HCT116 (cell line): ENCODE measurements at regions not wholly inside any gene's neighbourhood (a gene's known extent, or its start where the extent isn't known, plus 50 kb on each side); places are given as distances from the start of the nearest gene placed in this dataset.

Source experiments
- ATAC-seq: fragments of 200-7000 bp; cut with Tn5 transposase; 2 replicates; pipeline ENCODE4 v1.9.1; 2020; ENCODE audit warnings: mild to moderate bottlenecking, moderate library complexity
- BruUV-seq: library from RNA; stranded (reverse); fragments of 400-500 nt; replicated peaks from 2 replicates; lab custom pipeline; 2021; lab: Mats Ljungman, UMichigan
- CTCF ChIA-PET: fragments of 300-600 bp; sonication (Branson Sonifier 250); formaldehyde crosslinking; loops from one replicate; lab custom pipeline; 2021; ENCODE audit warnings: antibody characterized with exemption; lab: Charles Lee
- POLR2A ChIA-PET: fragments of 300-600, 350-600 bp; sonication (Branson Sonifier 250); formaldehyde crosslinking; loops from one replicate; lab custom pipeline; 2021; ENCODE audit warnings: antibody characterized with exemption; lab: Charles Lee
- RAD21 ChIA-PET, 2 experiments: fragments of 300-600 bp; sonication (Branson Sonifier 250); formaldehyde crosslinking; loops; one replicate each; lab custom pipeline; 2023; ENCODE audit warnings: low total read pairs in 2 of 2; ENCODE audit not compliant: uncharacterized antibody in 2 of 2, unreplicated experiment in 2 of 2, low non-redundant PET in 1 of 2; lab: Charles Lee
- DNase-seq: peaks from one replicate; pipeline ENCODE4 v3.0.0-alpha.2; 2010; ENCODE audit warnings: low read depth, low spot score
- H2AFZ ChIP-seq: fragments of 200-600 bp; shearing (Covaris generic), sonication (generic); 2 replicates; pipeline ENCODE4 v1.6.1; 2017; ENCODE audit warnings: low read depth, mixed run types, mixed read lengths, antibody characterized with exemption, low read length; ENCODE audit not compliant: poor library complexity, severe bottlenecking
- H3K27ac ChIP-seq: 2 replicates; pipeline ENCODE4 v1.5.1; 2012; ENCODE audit warnings: low read depth, low read length
- H3K27me3 ChIP-seq: fragments of 200-600 bp; sonication (generic); 2 replicates; pipeline ENCODE4 v1.6.1; 2016; ENCODE audit warnings: mixed run types, low read length, mixed read lengths; ENCODE audit not compliant: insufficient read depth
- H3K36me3 ChIP-seq, 2 experiments: fragments of 200-500 bp in 1 of 2; fragments of 200-600 bp in 1 of 2; sonication (Bioruptor generic) in 1 of 2; sonication (generic) in 1 of 2; 2 replicates each; pipeline versions ENCODE4 v1.5.1 to v1.6.1; 2014 to 2016; ENCODE audit warnings: low read length in 2 of 2, inconsistent platforms in 1 of 2, mixed read lengths in 1 of 2, mixed run types in 1 of 2; ENCODE audit not compliant: insufficient read depth in 2 of 2, control insufficient read depth in 1 of 2
- H3K4me1 ChIP-seq, 2 experiments: fragments of 200-600 bp in 1 of 2; sonication (generic) in 1 of 2; 2 replicates each; pipeline versions ENCODE4 v1.5.1 to v1.6.1; 2012 to 2017; ENCODE audit warnings: low read length in 2 of 2, inconsistent platforms in 1 of 2, mild to moderate bottlenecking in 1 of 2, mixed read lengths in 1 of 2, mixed run types in 1 of 2, moderate library complexity in 1 of 2; ENCODE audit not compliant: insufficient read depth in 2 of 2, control insufficient read depth in 1 of 2
- H3K4me2 ChIP-seq: fragments of 200-600 bp; sonication (generic); 2 replicates; pipeline ENCODE4 v1.6.1; 2017; ENCODE audit warnings: mixed run types, low read length, mixed read lengths
- H3K4me3 ChIP-seq, 2 experiments: fragments of 200-600 bp in 1 of 2; sonication (generic) in 1 of 2; replicated peaks in 1 of 2; 2 replicates each; pipeline ENCODE4 v1.5.1; 2011 to 2016; ENCODE audit warnings: low read length in 2 of 2, control low read depth in 1 of 2, low read depth in 1 of 2, mild to moderate bottlenecking in 1 of 2, mixed read lengths in 1 of 2, mixed run types in 1 of 2
- H3K79me2 ChIP-seq: fragments of 200-600 bp; sonication (generic); 2 replicates; pipeline ENCODE4 v1.6.1; 2017; ENCODE audit warnings: mild to moderate bottlenecking, mixed run types, low read length, moderate library complexity, mixed read lengths; ENCODE audit not compliant: insufficient read depth
- H3K9ac ChIP-seq: fragments of 200-600 bp; sonication (generic); 2 replicates; pipeline ENCODE4 v1.6.1; 2016; ENCODE audit warnings: low read length, mixed read lengths
- H3K9me2 ChIP-seq: fragments of 200-600 bp; sonication (generic), shearing (Covaris generic); 2 replicates; pipeline ENCODE4 v1.6.1; 2017; ENCODE audit warnings: mixed run types, mild to moderate bottlenecking, moderate library complexity; ENCODE audit not compliant: insufficient read depth
- H3K9me3 ChIP-seq, 2 experiments: fragments of 200-500 bp in 1 of 2; fragments of 200-600 bp in 1 of 2; sonication (Bioruptor generic) in 1 of 2; sonication (generic) in 1 of 2; 2 replicates each; pipeline ENCODE4 v1.6.1; 2014 to 2017; ENCODE audit warnings: low read length in 2 of 2, mixed read lengths in 2 of 2, inconsistent platforms in 1 of 2, low read depth in 1 of 2, mild to moderate bottlenecking in 1 of 2, mixed run types in 1 of 2, moderate library complexity in 1 of 2; ENCODE audit not compliant: control insufficient read depth in 1 of 2, insufficient read depth in 1 of 2
- H4K20me1 ChIP-seq: fragments of 200-600 bp; sonication (generic), shearing (Covaris generic); 2 replicates; pipeline ENCODE4 v1.6.1; 2017; ENCODE audit warnings: mixed run types, mild to moderate bottlenecking, moderate library complexity; ENCODE audit not compliant: insufficient read depth
- CEBPB ChIP-seq: IDR thresholded peaks from 2 replicates; pipeline ENCODE4 v1.6.1; 2012; ENCODE audit warnings: low read depth
- EGR1 ChIP-seq: IDR thresholded peaks from 2 replicates; pipeline ENCODE4 v1.6.1; 2012; ENCODE audit warnings: low read depth
- EZH2phosphoT487 ChIP-seq: fragments of 200-600 bp; IDR thresholded peaks from 2 replicates; pipeline ENCODE4 v1.6.1; 2018; ENCODE audit warnings: antibody characterized with exemption, borderline replicate concordance
- FOSL1 ChIP-seq: IDR thresholded peaks from 2 replicates; pipeline ENCODE4 v1.6.1; 2012; ENCODE audit warnings: low read depth
- JUND ChIP-seq: IDR thresholded peaks from 2 replicates; pipeline ENCODE4 v1.6.1; 2012
- POLR2A ChIP-seq: IDR thresholded peaks from 2 replicates; pipeline ENCODE4 v1.7.0; 2011; ENCODE audit warnings: borderline replicate concordance; ENCODE audit not compliant: insufficient read depth, insufficient read length; ENCODE audit errors: extremely low read depth
- POLR2AphosphoS5 ChIP-seq: IDR thresholded peaks from 2 replicates; pipeline ENCODE4 v1.6.1; 2011; ENCODE audit warnings: mild to moderate bottlenecking, low read depth, low read length, moderate library complexity
- RAD21 ChIP-seq: IDR thresholded peaks from 2 replicates; pipeline ENCODE4 v1.6.1; 2012; ENCODE audit warnings: low read depth, mild to moderate bottlenecking
- SP1 ChIP-seq: IDR thresholded peaks from 2 replicates; pipeline ENCODE4 v1.6.1; 2012; ENCODE audit warnings: low read depth
- TCF7L2 ChIP-seq: IDR thresholded peaks from 2 replicates; pipeline ENCODE4 v1.7.0; 2011; ENCODE audit warnings: borderline replicate concordance, inconsistent platforms; ENCODE audit not compliant: insufficient read depth, insufficient read length; ENCODE audit errors: extremely low read depth
- YY1 ChIP-seq: IDR thresholded peaks from 2 replicates; pipeline ENCODE4 v1.6.1; 2011; ENCODE audit warnings: low read length, low read depth, moderate library complexity, mild to moderate bottlenecking; ENCODE audit not compliant: insufficient replicate concordance; ENCODE audit errors: extremely low read depth
- ZBTB33 ChIP-seq: IDR thresholded peaks from 2 replicates; pipeline ENCODE4 v1.6.1; 2011; ENCODE audit warnings: mild to moderate bottlenecking, low read length, moderate library complexity; ENCODE audit not compliant: insufficient replicate concordance; ENCODE audit errors: extremely low read depth
- ZNF274 ChIP-seq: fragments of 200-500 bp; sonication (Bioruptor generic); IDR thresholded peaks from 2 replicates; pipeline ENCODE4 v1.6.1; 2014; ENCODE audit warnings: mild to moderate bottlenecking, low read depth, low read length, inconsistent platforms
- intact Hi-C: fragments of 100-400 bp; cut with micrococcal nuclease; formaldehyde crosslinking; loops from 2 replicates; pipeline ENCODE4 v1.10.0; 2022
- TF ChIP-seq, protein P1 (sequence below): IDR thresholded peaks from 2 replicates; pipeline ENCODE4 v1.6.1; 2012
- TF ChIP-seq, protein P2 (sequence below): IDR thresholded peaks from 2 replicates; pipeline ENCODE4 v1.6.1; 2012; ENCODE audit warnings: low read depth

DNA sequence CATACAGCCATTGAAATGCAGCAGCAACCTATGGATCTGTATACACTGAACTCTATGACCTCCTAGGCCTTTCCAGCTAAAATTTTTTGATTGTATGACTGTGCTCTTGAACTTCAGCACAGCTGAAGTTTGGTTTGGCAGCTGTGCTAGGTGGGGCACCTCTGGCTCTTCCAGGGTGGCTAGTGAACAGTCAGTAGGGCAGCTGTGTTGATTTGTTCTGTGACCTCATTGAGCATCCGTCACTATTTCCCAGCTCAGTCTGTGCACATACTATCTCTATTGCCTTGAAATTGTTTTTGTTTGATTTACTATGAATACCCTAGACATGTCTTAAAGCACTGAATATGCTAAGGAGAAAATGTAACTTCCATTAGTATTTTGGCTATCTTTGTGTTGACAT is 363.2 kb upstream of the NAALADL2 start:
- Histone ChIP-seq H3K4me3 (no peak overlapping the region), H3K27me3 (no peaks in the 10 kb centered on the region), H3K4me2 (no peak overlapping the region), H3K4me1 (no peaks in the 10 kb centered on the region), H3K27ac (no peak overlapping the region), H3K9me3 (no peaks in the 10 kb centered on the region), H3K9me2 (peaks cover 4% of the 10 kb centered on the region; the same call in 1 of the 2 replicates), H4K20me1 (no peaks in the 10 kb centered on the region), H3K9ac (no peak overlapping the region), H3K36me3 (no peaks in the 10 kb centered on the region), H3K79me2 (no peaks in the 10 kb centered on the region), H2AFZ (no peak overlapping the region)
- no TSS peak for BruUV-seq
- POLR2A ChIA-PET: no interaction called here
- ATAC-seq (no peak), DNase-seq (no peak)
- TF ChIP-seq EZH2phosphoT487 (no peak), FOSL1 (no peak), ZBTB33 (no peak), POLR2AphosphoS5 (no peak), RAD21 (no peak), POLR2A (no peak), JUND (no peak)
- TF ChIP-seq, protein P1, sequence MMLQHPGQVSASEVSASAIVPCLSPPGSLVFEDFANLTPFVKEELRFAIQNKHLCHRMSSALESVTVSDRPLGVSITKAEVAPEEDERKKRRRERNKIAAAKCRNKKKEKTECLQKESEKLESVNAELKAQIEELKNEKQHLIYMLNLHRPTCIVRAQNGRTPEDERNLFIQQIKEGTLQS: no peak
- intact Hi-C loops: no loop called here
- CTCF ChIA-PET: no interaction called here
- RAD21 ChIA-PET: no interaction called here

DNA sequence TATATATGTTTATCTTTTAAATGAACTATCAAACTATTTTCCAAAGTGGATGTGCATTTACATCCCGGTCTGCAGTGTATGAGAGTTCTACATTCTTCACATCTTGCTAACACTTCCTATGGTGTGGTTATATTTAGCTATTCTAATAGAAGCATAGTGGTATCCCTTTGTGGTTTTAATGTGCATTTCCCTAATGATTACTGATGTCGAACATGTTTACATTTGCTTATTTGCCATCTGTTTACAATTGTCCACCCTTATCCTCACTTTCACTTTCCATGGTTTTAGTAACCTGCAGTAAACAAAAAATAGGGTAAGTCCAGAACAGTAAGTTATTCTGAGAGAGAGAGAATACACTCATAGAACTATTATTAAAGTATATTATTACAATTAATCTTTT is 360.5 kb upstream of the NAALADL2 start:
- BruUV-seq: no TSS peak
- Histone ChIP-seq H3K9ac (no peak overlapping the region), H3K36me3 (no peaks in the 10 kb centered on the region), H3K27ac (no peak overlapping the region), H3K4me2 (no peak overlapping the region), H3K4me1 (no peaks in the 10 kb centered on the region), H3K79me2 (no peaks in the 10 kb centered on the region), H3K9me2 (no peaks in the 10 kb centered on the region), H4K20me1 (no peaks in the 10 kb centered on the region), H3K27me3 (no peaks in the 10 kb centered on the region), H3K4me3 (no peak overlapping the region), H3K9me3 (no peaks in the 10 kb centered on the region), H2AFZ (no peak overlapping the region)
- POLR2A ChIA-PET: no interaction called here
- no peak for ATAC-seq
- CTCF ChIA-PET: no interaction called here
- RAD21 ChIA-PET: no interaction called here
- intact Hi-C loops: no loop called here
- no peak for DNase-seq
- TF ChIP-seq CEBPB: no peak
- TF ChIP-seq TCF7L2: no peak
- no peak for TF ChIP-seq JUND
- TF ChIP-seq POLR2A: no peak
- TF ChIP-seq YY1: no peak
- TF ChIP-seq POLR2AphosphoS5: no peak
- TF ChIP-seq ZNF274: no peak
- TF ChIP-seq, protein P2, sequence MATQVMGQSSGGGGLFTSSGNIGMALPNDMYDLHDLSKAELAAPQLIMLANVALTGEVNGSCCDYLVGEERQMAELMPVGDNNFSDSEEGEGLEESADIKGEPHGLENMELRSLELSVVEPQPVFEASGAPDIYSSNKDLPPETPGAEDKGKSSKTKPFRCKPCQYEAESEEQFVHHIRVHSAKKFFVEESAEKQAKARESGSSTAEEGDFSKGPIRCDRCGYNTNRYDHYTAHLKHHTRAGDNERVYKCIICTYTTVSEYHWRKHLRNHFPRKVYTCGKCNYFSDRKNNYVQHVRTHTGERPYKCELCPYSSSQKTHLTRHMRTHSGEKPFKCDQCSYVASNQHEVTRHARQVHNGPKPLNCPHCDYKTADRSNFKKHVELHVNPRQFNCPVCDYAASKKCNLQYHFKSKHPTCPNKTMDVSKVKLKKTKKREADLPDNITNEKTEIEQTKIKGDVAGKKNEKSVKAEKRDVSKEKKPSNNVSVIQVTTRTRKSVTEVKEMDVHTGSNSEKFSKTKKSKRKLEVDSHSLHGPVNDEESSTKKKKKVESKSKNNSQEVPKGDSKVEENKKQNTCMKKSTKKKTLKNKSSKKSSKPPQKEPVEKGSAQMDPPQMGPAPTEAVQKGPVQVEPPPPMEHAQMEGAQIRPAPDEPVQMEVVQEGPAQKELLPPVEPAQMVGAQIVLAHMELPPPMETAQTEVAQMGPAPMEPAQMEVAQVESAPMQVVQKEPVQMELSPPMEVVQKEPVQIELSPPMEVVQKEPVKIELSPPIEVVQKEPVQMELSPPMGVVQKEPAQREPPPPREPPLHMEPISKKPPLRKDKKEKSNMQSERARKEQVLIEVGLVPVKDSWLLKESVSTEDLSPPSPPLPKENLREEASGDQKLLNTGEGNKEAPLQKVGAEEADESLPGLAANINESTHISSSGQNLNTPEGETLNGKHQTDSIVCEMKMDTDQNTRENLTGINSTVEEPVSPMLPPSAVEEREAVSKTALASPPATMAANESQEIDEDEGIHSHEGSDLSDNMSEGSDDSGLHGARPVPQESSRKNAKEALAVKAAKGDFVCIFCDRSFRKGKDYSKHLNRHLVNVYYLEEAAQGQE: no peak
- TF ChIP-seq RAD21: no peak
- TF ChIP-seq SP1: no peak
- no peak for TF ChIP-seq EGR1
